Parathyroid adenoma (tissue), 2 donors: ENCODE measurements at regions not wholly inside any gene's neighbourhood (a gene's known extent, or its start where the extent isn't known, plus 50 kb on each side); places are given as distances from the start of the nearest gene placed in this dataset.

Experiments used
- H2AFZ ChIP-seq: fragments of 300-600 bp; sonication (generic); one replicate; pipeline ENCODE4 v1.7.0; 2017; ENCODE audit warnings: antibody characterized with exemption, mild to moderate bottlenecking
- H3K27ac ChIP-seq: fragments of 300-600 bp; sonication (generic); one replicate; pipeline ENCODE4 v1.7.0; 2017
- H3K27me3 ChIP-seq: fragments of 300-600 bp; sonication (generic); one replicate; pipeline ENCODE4 v1.7.0; 2017; ENCODE audit warnings: low read length; ENCODE audit not compliant: control insufficient read depth, insufficient read depth
- H3K36me3 ChIP-seq: fragments of 300-600 bp; sonication (generic); one replicate; pipeline ENCODE4 v1.7.0; 2017; ENCODE audit warnings: low read length; ENCODE audit not compliant: control insufficient read depth, insufficient read depth
- H3K4me1 ChIP-seq: fragments of 300-600 bp; sonication (generic); one replicate; pipeline ENCODE4 v1.7.0; 2017; ENCODE audit warnings: control low read depth
- H3K4me2 ChIP-seq: fragments of 300-600 bp; sonication (generic); one replicate; pipeline ENCODE4 v1.7.0; 2017; ENCODE audit warnings: low read length
- H3K4me3 ChIP-seq: fragments of 300-600 bp; sonication (generic); one replicate; pipeline ENCODE4 v1.7.0; 2017; ENCODE audit warnings: low read depth, low read length
- H3K79me2 ChIP-seq: fragments of 300-600 bp; sonication (generic); one replicate; pipeline ENCODE4 v1.7.0; 2017; ENCODE audit warnings: control low read depth
- H3K9ac ChIP-seq: fragments of 300-600 bp; sonication (generic); one replicate; pipeline ENCODE4 v1.7.0; 2017; ENCODE audit warnings: mild to moderate bottlenecking
- H3K9me3 ChIP-seq: fragments of 300-600 bp; sonication (generic); one replicate; pipeline ENCODE4 v1.7.0; 2017; ENCODE audit warnings: low read length; ENCODE audit not compliant: control insufficient read depth
- CTCF ChIP-seq: fragments of 300-600 bp; sonication (generic); IDR thresholded peaks from one replicate; pipeline ENCODE4 v1.7.0; 2017; ENCODE audit warnings: antibody characterized with exemption, mild to moderate bottlenecking
- donor health status: primary hyperparathyroidism.

GRCh38 chr17:14926073-14926472, 339.1 kb downstream of the PMP22 start:
- no peak overlapping the region for H3K4me2 ChIP-seq
- H3K27ac ChIP-seq, result no peak overlapping the region
- H3K4me1 ChIP-seq, result no peaks in the 10 kb centered on the region
- no peaks in the 10 kb centered on the region for H3K9me3 ChIP-seq
- no peaks in the 10 kb centered on the region for H3K79me2 ChIP-seq
- H3K4me3 ChIP-seq, result no peak overlapping the region
- no peak overlapping the region for H3K9ac ChIP-seq
- no peak overlapping the region for H2AFZ ChIP-seq
- H3K36me3 ChIP-seq, result no peaks in the 10 kb centered on the region
- TF ChIP-seq CTCF, result no peak
- H3K27me3 ChIP-seq, result no peaks in the 10 kb centered on the region

DNA sequence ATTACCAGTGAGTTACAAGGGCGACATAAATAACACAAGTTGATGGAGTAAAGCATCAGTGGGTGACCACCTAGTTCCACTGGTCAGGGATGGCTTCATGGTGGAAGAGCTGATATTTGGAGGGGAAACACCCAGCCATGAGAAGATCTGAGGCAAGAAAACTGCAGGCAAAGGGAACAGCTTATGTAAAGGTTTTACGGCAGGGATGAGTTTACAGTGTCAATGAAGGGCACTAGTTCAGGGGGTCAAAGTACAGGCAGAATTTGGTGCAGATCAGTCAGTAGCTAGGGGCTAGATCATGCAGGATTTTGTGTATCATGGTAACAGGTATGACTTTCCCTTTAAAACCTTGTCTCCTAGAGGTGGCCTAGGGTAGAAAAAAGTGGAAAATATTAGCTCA, 339.6 kb downstream of the PMP22 start:
- Histone ChIP-seq H3K9me3 (no peaks in the 10 kb centered on the region), H3K9ac (no peak overlapping the region), H3K27me3 (no peaks in the 10 kb centered on the region), H3K79me2 (no peaks in the 10 kb centered on the region), H3K27ac (no peak overlapping the region), H3K4me1 (no peaks in the 10 kb centered on the region), H3K36me3 (no peaks in the 10 kb centered on the region), H3K4me2 (no peak overlapping the region), H3K4me3 (no peak overlapping the region), H2AFZ (no peak overlapping the region)
- TF ChIP-seq CTCF, result no peak

- no peak overlapping the region for H3K9ac ChIP-seq
- no peaks in the 10 kb centered on the region for H3K27me3 ChIP-seq
- no peak overlapping the region for H3K4me3 ChIP-seq
- H3K27ac ChIP-seq, result no peak overlapping the region
- H3K36me3 ChIP-seq, result no peaks in the 10 kb centered on the region
- H3K4me2 ChIP-seq, result no peak overlapping the region
- no peaks in the 10 kb centered on the region for H3K4me1 ChIP-seq
- H3K9me3 ChIP-seq, result no peaks in the 10 kb centered on the region
- H2AFZ ChIP-seq, result no peak overlapping the region
- TF ChIP-seq CTCF, result no peak
- no peaks in the 10 kb centered on the region for H3K79me2 ChIP-seq
Observed at GRCh38 chr17:14923981-14924380, 341.1 kb downstream of the PMP22 start.

DNA sequence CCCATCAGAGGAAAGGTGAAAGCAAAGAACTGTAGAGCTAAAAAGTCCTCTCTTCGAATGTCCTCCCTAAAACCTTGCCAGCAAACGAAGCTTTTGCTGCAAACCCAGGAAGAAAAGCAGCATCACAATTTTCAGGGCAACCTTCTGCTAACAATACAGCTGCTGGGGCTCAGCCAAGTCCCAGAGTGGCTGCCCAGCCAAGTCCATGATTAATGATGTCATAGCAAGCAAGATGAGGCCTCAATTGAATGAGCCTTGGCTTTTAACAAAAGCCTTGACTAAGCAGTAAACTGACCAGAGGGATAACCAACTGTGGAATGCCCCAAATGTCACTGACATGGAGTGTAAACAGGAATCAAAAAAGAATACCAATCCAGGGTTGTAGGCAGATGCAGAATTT, 342.7 kb downstream of the PMP22 start:
- Histone ChIP-seq H3K4me3 (no peak overlapping the region), H3K36me3 (no peaks in the 10 kb centered on the region), H2AFZ (no peak overlapping the region), H3K4me1 (no peaks in the 10 kb centered on the region), H3K79me2 (no peaks in the 10 kb centered on the region), H3K27ac (no peak overlapping the region), H3K27me3 (no peaks in the 10 kb centered on the region), H3K9ac (no peak overlapping the region), H3K4me2 (no peak overlapping the region), H3K9me3 (no peaks in the 10 kb centered on the region)
- TF ChIP-seq CTCF, result no peak

GRCh38 chr17:14921936-14922335, 343.2 kb downstream of the PMP22 start:
- no peaks in the 10 kb centered on the region for H3K9me3 ChIP-seq
- no peaks in the 10 kb centered on the region for H3K4me1 ChIP-seq
- TF ChIP-seq CTCF, result no peak
- no peaks in the 10 kb centered on the region for H3K36me3 ChIP-seq
- H2AFZ ChIP-seq, result no peak overlapping the region
- no peak overlapping the region for H3K27ac ChIP-seq
- no peak overlapping the region for H3K4me2 ChIP-seq
- H3K9ac ChIP-seq, result no peak overlapping the region
- H3K27me3 ChIP-seq, result no peaks in the 10 kb centered on the region
- H3K4me3 ChIP-seq, result no peak overlapping the region
- no peaks in the 10 kb centered on the region for H3K79me2 ChIP-seq
